ENCODE measurements at regions not wholly inside any gene's neighbourhood (a gene's known extent, or its start where the extent isn't known, plus 50 kb on each side); places are given as distances from the start of the nearest gene placed in this dataset.

GRCh38 chr7:123327661-123328060 is 127.9 kb upstream of the SLC13A1 start:
- H3K27ac ChIP-seq (ENCODE audit: low read depth in 1 of 2, low read length in 2 of 2) = no peak overlapping the region
- 84% methylated on average over 1 of the region's 1 CpG for WGBS
- no peaks in the 10 kb centered on the region for H3K4me1 ChIP-seq (ENCODE audit: control insufficient read depth in 4 of 4, insufficient read depth in 4 of 4, low read length in 3 of 4)
- H3K4me3 ChIP-seq (ENCODE audit: low read depth in 1 of 3, low read length in 3 of 3) = no peak overlapping the region
- no peaks in the 10 kb centered on the region for H3K27me3 ChIP-seq (ENCODE audit: control insufficient read depth in 4 of 4, insufficient read depth in 4 of 4, low read length in 3 of 4)
- no peak for TF ChIP-seq ZBTB33 (IDR thresholded peaks at IDR 0.05)
- no peak for DNase-seq (ENCODE audit: low spot score)
- H3K36me3 ChIP-seq (ENCODE audit: control insufficient read depth in 4 of 4, insufficient read depth in 3 of 4, low read depth in 1 of 4, low read length in 3 of 4) = no peaks in the 10 kb centered on the region
- H3K9me3 ChIP-seq (ENCODE audit: control insufficient read depth in 4 of 4, low read length in 3 of 4) = peaks cover 0 to 6% (median 2%) of the 10 kb centered on the region in 4 donors
- H3K9ac ChIP-seq (ENCODE audit: low read depth in 1 of 2, low read length in 2 of 2) = no peak overlapping the region

- Histone ChIP-seq H3K4me3 (ENCODE audit: low read depth in 1 of 3, low read length in 3 of 3) (no peak overlapping the region), H3K27me3 (ENCODE audit: control insufficient read depth in 4 of 4, insufficient read depth in 4 of 4, low read length in 3 of 4) (no peaks in the 10 kb centered on the region), H3K27ac (ENCODE audit: low read depth in 1 of 2, low read length in 2 of 2) (no peak overlapping the region), H3K4me1 (ENCODE audit: control insufficient read depth in 4 of 4, insufficient read depth in 4 of 4, low read length in 3 of 4) (no peaks in the 10 kb centered on the region), H3K9me3 (ENCODE audit: control insufficient read depth in 4 of 4, low read length in 3 of 4) (peaks cover 0 to 8% (median 3%) of the 10 kb centered on the region in 4 donors), H3K36me3 (ENCODE audit: control insufficient read depth in 4 of 4, insufficient read depth in 3 of 4, low read depth in 1 of 4, low read length in 3 of 4) (no peaks in the 10 kb centered on the region), H3K9ac (ENCODE audit: low read depth in 1 of 2, low read length in 2 of 2) (no peak overlapping the region)
- no peak for TF ChIP-seq MAX (IDR thresholded peaks at IDR 0.05)
- TF ChIP-seq RXRA (IDR thresholded peaks at IDR 0.05) = no peak
- TF ChIP-seq REST (IDR thresholded peaks at IDR 0.05) = no peak
- TF ChIP-seq NR2F2 (IDR thresholded peaks at IDR 0.05) = no peak
- no peak for TF ChIP-seq FOXA2 (IDR thresholded peaks at IDR 0.05)
- TF ChIP-seq ATF3 (IDR thresholded peaks at IDR 0.05) = no peak
- no peak for TF ChIP-seq JUND (IDR thresholded peaks at IDR 0.05)
- no peak for TF ChIP-seq HNF4A (conservative IDR thresholded peaks at IDR 0.05)
- TF ChIP-seq HNF4G (IDR thresholded peaks at IDR 0.05) = no peak
- DNase-seq (ENCODE audit: low spot score) = no peak
- 38% methylated on average over 2 of the region's 2 CpGs for WGBS
Observed at GRCh38 chr7:123324283-123324682, 124.5 kb upstream of the SLC13A1 start.

GRCh38 chr7:123323689-123324088 is 123.9 kb upstream of the SLC13A1 start:
- no peak overlapping the region for H3K27ac ChIP-seq (ENCODE audit: low read depth in 1 of 2, low read length in 2 of 2)
- H3K36me3 ChIP-seq (ENCODE audit: control insufficient read depth in 4 of 4, insufficient read depth in 3 of 4, low read depth in 1 of 4, low read length in 3 of 4) = no peaks in the 10 kb centered on the region
- H3K9me3 ChIP-seq (ENCODE audit: control insufficient read depth in 4 of 4, low read length in 3 of 4) = peaks cover 0 to 8% (median 3%) of the 10 kb centered on the region in 4 donors
- no peak overlapping the region for H3K9ac ChIP-seq (ENCODE audit: low read depth in 1 of 2, low read length in 2 of 2)
- H3K4me1 ChIP-seq (ENCODE audit: control insufficient read depth in 4 of 4, insufficient read depth in 4 of 4, low read length in 3 of 4) = no peaks in the 10 kb centered on the region
- H3K4me3 ChIP-seq (ENCODE audit: low read depth in 1 of 3, low read length in 3 of 3) = no peak overlapping the region
- no peak for DNase-seq (ENCODE audit: low spot score)
- H3K27me3 ChIP-seq (ENCODE audit: control insufficient read depth in 4 of 4, insufficient read depth in 4 of 4, low read length in 3 of 4) = no peaks in the 10 kb centered on the region
- TF ChIP-seq EGR1 (IDR thresholded peaks at IDR 0.05; ENCODE audit: low read depth in 2 of 2) = no peak
- TF ChIP-seq REST (IDR thresholded peaks at IDR 0.05) = no peak
- TF ChIP-seq RXRA (IDR thresholded peaks at IDR 0.05) = no peak
- no peak for TF ChIP-seq FOXA1 (IDR thresholded peaks at IDR 0.05)
- TF ChIP-seq HNF4G (IDR thresholded peaks at IDR 0.05) = no peak
- no peak for TF ChIP-seq CTCF (IDR thresholded peaks at IDR 0.05; ENCODE audit: low read depth, low read length, missing input control)
- TF ChIP-seq YY1 (IDR thresholded peaks at IDR 0.05) = no peak
- TF ChIP-seq RAD21 (IDR thresholded peaks at IDR 0.05) = no peak
- no peak for TF ChIP-seq ATF3 (IDR thresholded peaks at IDR 0.05)
- TF ChIP-seq HNF4A (conservative IDR thresholded peaks at IDR 0.05) = no peak
- TF ChIP-seq FOXA2 (IDR thresholded peaks at IDR 0.05) = no peak
- no peak for TF ChIP-seq SP1 (IDR thresholded peaks at IDR 0.05)

Data from liver (tissue), 8 donors.